ENCODE measurements at regions not wholly inside any gene's neighbourhood (a gene's known extent, or its start where the extent isn't known, plus 50 kb on each side); places are given as distances from the start of the nearest gene placed in this dataset.

DNA sequence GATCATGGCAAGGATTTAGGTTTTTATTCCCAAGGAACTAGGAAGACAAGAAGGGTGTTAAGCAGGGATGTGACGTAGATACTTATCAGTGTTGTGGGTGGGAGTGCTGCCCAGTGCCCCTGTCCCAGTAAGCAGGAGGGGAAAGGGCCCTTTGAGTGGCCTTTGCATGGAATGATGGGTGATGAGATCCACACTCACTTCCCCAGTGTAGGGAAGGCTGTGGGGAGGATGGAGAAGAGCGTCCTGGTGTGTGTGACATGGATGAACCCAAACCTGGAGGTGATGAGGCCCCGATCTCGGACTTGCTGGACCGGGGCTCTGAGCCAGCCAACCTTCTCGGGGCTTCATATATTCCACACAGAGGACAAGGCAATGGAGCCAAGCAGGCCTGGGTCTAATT lies 610.9 kb downstream of the CDH26 start:
- Mint-ChIP-seq H3K4me3 (ENCODE audit: unreplicated experiment) (no peak overlapping the region), H3K27ac (ENCODE audit: low read depth, unreplicated experiment) (no peak overlapping the region), H3K4me1 (ENCODE audit: insufficient read depth, unreplicated experiment) (no peaks in the 10 kb centered on the region), H3K36me3 (ENCODE audit: insufficient read depth, unreplicated experiment) (no peaks in the 10 kb centered on the region), H3K27me3 (ENCODE audit: insufficient read depth, unreplicated experiment) (peaks cover 46% of the 10 kb centered on the region), H3K9me3 (ENCODE audit: unreplicated experiment) (no peaks in the 10 kb centered on the region)
- TF ChIP-seq, protein P1, sequence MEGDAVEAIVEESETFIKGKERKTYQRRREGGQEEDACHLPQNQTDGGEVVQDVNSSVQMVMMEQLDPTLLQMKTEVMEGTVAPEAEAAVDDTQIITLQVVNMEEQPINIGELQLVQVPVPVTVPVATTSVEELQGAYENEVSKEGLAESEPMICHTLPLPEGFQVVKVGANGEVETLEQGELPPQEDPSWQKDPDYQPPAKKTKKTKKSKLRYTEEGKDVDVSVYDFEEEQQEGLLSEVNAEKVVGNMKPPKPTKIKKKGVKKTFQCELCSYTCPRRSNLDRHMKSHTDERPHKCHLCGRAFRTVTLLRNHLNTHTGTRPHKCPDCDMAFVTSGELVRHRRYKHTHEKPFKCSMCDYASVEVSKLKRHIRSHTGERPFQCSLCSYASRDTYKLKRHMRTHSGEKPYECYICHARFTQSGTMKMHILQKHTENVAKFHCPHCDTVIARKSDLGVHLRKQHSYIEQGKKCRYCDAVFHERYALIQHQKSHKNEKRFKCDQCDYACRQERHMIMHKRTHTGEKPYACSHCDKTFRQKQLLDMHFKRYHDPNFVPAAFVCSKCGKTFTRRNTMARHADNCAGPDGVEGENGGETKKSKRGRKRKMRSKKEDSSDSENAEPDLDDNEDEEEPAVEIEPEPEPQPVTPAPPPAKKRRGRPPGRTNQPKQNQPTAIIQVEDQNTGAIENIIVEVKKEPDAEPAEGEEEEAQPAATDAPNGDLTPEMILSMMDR (IDR thresholded peaks at IDR 0.05; ENCODE audit: unreplicated experiment): no peak
- CTCF ChIA-PET: interaction anchor here (0.5 kb wide), 1 partner anchor 513 kb away, joined by 3 read pairs; no protein-coding TSS in a partner anchor
- intact Hi-C loops (cut with micrococcal nuclease): no loop called here
- DNase-seq (ENCODE audit: unreplicated experiment): no peak
- POLR2A ChIA-PET: no interaction called here
- BruUV-seq (replicated peaks): no TSS peak

DNA sequence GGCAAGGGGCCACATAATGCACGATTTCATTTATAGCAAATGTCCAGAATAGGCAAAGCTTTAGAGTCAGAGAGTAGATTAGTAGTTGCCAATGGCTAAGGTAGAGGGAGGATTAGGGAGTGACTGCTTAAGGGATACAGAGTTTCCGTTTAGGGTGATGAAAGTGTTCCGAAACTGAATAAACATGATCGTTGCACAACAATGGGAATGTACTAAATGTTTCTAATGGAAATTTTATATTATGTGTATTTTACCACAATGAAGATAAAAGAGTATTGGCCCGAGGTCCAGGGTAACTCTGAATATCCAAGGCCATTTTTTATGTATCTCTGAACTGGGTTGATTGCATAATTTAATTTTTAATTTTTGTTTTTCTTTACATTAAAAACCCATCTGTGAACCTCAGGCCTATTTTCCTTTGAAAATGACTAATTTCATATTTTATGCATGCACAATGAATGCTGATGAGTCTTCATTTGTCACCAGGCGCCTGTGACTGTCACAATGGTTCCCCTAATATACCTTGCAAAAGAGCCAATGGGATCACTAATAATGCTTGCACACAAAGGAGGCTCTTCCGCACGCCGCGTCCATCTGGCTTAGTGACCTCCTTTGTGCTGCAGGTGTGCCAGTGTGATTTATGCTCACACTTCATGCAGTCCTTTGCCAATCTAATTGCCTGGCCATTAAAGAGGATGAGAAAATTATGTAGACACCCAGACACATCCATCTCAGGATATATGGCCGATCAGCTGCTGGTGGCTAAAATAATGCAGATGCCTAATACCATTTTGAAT lies 612.5 kb downstream of the CDH26 start:
- DNase-seq (ENCODE audit: unreplicated experiment): no peak
- TF ChIP-seq, protein P1 (IDR thresholded peaks at IDR 0.05; ENCODE audit: unreplicated experiment): no peak
- Mint-ChIP-seq H3K27me3 (ENCODE audit: insufficient read depth, unreplicated experiment) (peaks cover 41% of the 10 kb centered on the region), H3K9me3 (ENCODE audit: unreplicated experiment) (no peaks in the 10 kb centered on the region), H3K4me1 (ENCODE audit: insufficient read depth, unreplicated experiment) (no peaks in the 10 kb centered on the region), H3K36me3 (ENCODE audit: insufficient read depth, unreplicated experiment) (no peaks in the 10 kb centered on the region), H3K27ac (ENCODE audit: low read depth, unreplicated experiment) (no peak overlapping the region), H3K4me3 (ENCODE audit: unreplicated experiment) (no peak overlapping the region)
- intact Hi-C loops (cut with micrococcal nuclease): no loop called here
- ChIA-PET POLR2A (no interaction called here), CTCF (interaction anchor here (0.6 kb wide), 1 partner anchor 930 kb away, joined by 4 read pairs; no protein-coding TSS in a partner anchor)
- no TSS peak for BruUV-seq (replicated peaks)

DNA sequence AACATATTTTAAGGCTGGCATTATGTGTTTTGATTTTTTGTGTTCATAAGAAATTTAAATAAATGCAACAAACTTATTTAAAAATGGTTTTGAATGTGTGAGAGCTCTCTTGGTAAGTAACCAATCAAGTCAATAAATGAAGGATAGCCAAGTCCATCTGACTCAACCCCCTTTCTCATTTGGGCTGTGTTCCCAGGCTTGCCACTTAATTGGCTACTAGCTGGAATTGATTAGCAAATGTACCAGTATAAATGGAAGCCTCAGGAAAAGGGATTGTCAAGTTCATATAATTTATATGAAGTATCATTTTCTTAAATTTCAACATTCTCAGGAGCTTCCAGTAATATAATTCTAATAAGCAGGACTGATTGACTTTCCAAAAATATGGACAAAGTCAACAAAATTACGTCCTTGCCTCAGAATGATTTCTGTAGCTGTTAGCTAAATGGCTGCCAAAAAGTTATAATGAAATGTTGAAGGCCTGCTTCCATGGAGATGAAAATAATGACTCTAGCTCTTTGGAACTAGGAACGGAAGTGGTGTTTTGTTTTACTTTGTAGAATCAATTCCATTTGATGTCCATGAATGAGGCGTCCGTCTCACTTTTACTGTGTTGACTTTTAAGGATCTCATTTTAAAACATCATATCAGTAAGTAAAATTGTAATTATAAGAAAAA lies 614.9 kb downstream of the CDH26 start:
- intact Hi-C loops (cut with micrococcal nuclease): no loop called here
- CTCF ChIA-PET: no interaction called here
- DNase-seq (ENCODE audit: unreplicated experiment): no peak
- no peaks in the 10 kb centered on the region for H3K9me3 Mint-ChIP-seq (ENCODE audit: unreplicated experiment)
- BruUV-seq (replicated peaks): no TSS peak
- no peak overlapping the region for H3K27ac Mint-ChIP-seq (ENCODE audit: low read depth, unreplicated experiment)
- peaks cover 58% of the 10 kb centered on the region for H3K27me3 Mint-ChIP-seq (ENCODE audit: insufficient read depth, unreplicated experiment)
- no peak overlapping the region for H3K4me3 Mint-ChIP-seq (ENCODE audit: unreplicated experiment)
- TF ChIP-seq, protein P1 (IDR thresholded peaks at IDR 0.05; ENCODE audit: unreplicated experiment): no peak
- no peaks in the 10 kb centered on the region for H3K4me1 Mint-ChIP-seq (ENCODE audit: insufficient read depth, unreplicated experiment)
- H3K36me3 Mint-ChIP-seq (ENCODE audit: insufficient read depth, unreplicated experiment): no peaks in the 10 kb centered on the region
- POLR2A ChIA-PET: interaction anchor here (0.6 kb wide), 1 partner anchor 49 kb away, joined by 3 read pairs; no protein-coding TSS in a partner anchor

DNA sequence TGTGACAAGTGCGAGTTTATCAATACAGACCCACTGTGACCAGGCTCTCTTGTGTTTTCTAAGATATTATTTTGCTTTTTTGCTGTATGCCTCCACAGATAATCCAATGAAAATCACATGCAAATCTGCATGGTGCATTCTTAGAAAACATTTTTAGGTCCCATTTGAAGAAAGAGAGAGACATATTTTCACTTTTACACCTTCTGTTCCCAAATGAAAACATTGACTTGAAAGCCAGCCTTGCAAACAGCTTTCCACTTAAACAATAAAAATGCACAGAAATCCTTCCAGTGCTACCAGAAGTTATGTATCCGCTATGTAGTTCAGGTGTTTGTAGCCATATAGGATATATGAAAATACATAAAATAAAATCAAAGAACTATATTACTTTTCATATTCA lies 618.0 kb downstream of the CDH26 start:
- Mint-ChIP-seq H3K27ac (ENCODE audit: low read depth, unreplicated experiment) (no peak overlapping the region), H3K4me3 (ENCODE audit: unreplicated experiment) (no peak overlapping the region), H3K36me3 (ENCODE audit: insufficient read depth, unreplicated experiment) (no peaks in the 10 kb centered on the region), H3K4me1 (ENCODE audit: insufficient read depth, unreplicated experiment) (no peaks in the 10 kb centered on the region), H3K27me3 (ENCODE audit: insufficient read depth, unreplicated experiment) (peaks cover 54% of the 10 kb centered on the region), H3K9me3 (ENCODE audit: unreplicated experiment) (no peaks in the 10 kb centered on the region)
- POLR2A ChIA-PET: no interaction called here
- TF ChIP-seq, protein P1 (IDR thresholded peaks at IDR 0.05; ENCODE audit: unreplicated experiment): no peak
- BruUV-seq (replicated peaks): no TSS peak
- no peak for DNase-seq (ENCODE audit: unreplicated experiment)
- CTCF ChIA-PET: no interaction called here
- intact Hi-C loops (cut with micrococcal nuclease): no loop called here
